ENCODE measurements at regions not wholly inside any gene's neighbourhood (a gene's known extent, or its start where the extent isn't known, plus 50 kb on each side); places are given as distances from the start of the nearest gene placed in this dataset.

DNA sequence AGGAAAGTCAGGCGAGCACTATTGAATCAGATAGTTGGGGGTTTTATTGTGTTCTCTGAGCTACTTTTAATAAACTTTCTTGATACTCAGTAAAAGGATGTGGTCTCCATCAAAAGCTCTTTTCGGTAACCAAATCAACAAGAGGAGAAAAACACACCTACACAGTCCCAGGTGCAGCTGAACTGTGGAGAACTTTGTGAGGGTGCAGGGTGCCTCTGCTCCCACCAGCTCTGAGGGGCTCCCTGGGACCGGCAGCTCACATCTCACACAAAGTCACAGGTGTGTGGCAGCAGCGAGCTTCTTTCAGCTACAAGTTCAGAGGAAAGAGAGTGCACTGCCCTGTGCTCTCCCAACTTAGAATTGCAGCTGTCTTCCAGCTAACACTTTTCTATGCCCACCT, 650.4 kb downstream of the RNF144A start:
- TF ChIP-seq, protein P1, sequence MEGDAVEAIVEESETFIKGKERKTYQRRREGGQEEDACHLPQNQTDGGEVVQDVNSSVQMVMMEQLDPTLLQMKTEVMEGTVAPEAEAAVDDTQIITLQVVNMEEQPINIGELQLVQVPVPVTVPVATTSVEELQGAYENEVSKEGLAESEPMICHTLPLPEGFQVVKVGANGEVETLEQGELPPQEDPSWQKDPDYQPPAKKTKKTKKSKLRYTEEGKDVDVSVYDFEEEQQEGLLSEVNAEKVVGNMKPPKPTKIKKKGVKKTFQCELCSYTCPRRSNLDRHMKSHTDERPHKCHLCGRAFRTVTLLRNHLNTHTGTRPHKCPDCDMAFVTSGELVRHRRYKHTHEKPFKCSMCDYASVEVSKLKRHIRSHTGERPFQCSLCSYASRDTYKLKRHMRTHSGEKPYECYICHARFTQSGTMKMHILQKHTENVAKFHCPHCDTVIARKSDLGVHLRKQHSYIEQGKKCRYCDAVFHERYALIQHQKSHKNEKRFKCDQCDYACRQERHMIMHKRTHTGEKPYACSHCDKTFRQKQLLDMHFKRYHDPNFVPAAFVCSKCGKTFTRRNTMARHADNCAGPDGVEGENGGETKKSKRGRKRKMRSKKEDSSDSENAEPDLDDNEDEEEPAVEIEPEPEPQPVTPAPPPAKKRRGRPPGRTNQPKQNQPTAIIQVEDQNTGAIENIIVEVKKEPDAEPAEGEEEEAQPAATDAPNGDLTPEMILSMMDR (IDR thresholded peaks at IDR 0.05): no peak
- Histone ChIP-seq H3K9me3 (no peaks in the 10 kb centered on the region), H3K36me3 (ENCODE audit: low read depth) (no peaks in the 10 kb centered on the region), H3K4me1 (ENCODE audit: low read depth) (no peaks in the 10 kb centered on the region), H3K4me3 (no peak overlapping the region)
- intact Hi-C loops (cut with DNase I, micrococcal nuclease): no loop called here
- DNase-seq (peak; percentile 16 to 58 (median 28)), ATAC-seq (peak; percentile 81)

GRCh38 chr2:7570247-7570646, 653.0 kb downstream of the RNF144A start:
- Histone ChIP-seq H3K4me1 (ENCODE audit: low read depth) (no peaks in the 10 kb centered on the region), H3K9me3 (no peaks in the 10 kb centered on the region), H3K36me3 (ENCODE audit: low read depth) (no peaks in the 10 kb centered on the region), H3K4me3 (no peak overlapping the region)
- TF ChIP-seq, protein P1 (IDR thresholded peaks at IDR 0.05): no peak
- intact Hi-C loops (cut with DNase I, micrococcal nuclease): no loop called here
- no peak for ATAC-seq
- no peak for DNase-seq

GRCh38 chr2:7571701-7572100, 654.5 kb downstream of the RNF144A start:
- TF ChIP-seq, protein P1 (IDR thresholded peaks at IDR 0.05): no peak
- no peak overlapping the region for H3K4me3 ChIP-seq
- intact Hi-C loops (cut with DNase I, micrococcal nuclease): no loop called here
- no peaks in the 10 kb centered on the region for H3K36me3 ChIP-seq (ENCODE audit: low read depth)
- ATAC-seq (no peak), DNase-seq (no peak)
- H3K9me3 ChIP-seq: no peaks in the 10 kb centered on the region
- no peaks in the 10 kb centered on the region for H3K4me1 ChIP-seq (ENCODE audit: low read depth)

DNA sequence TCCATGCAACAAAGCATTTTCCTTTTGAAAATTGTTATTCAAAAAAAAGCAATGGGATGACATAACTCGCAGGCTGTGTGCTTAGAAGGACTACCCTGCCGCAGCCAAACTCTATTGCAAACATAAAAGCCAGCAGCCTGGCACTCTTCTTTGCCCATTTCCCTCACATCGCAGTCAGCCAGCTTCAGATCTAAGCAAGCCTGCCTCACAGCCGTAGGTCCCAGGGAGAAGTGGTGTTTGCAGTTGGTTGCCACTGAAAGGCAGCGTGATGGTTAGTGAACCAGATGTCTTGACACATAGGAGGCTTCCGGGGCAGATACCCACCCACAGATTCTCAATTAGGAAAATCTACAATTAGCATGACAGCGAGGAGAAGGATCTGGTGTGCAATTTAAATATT, 655.2 kb downstream of the RNF144A start:
- Histone ChIP-seq H3K36me3 (ENCODE audit: low read depth) (no peaks in the 10 kb centered on the region), H3K9me3 (no peaks in the 10 kb centered on the region), H3K4me1 (ENCODE audit: low read depth) (no peaks in the 10 kb centered on the region), H3K4me3 (no peak overlapping the region)
- DNase-seq (no peak), ATAC-seq (no peak)
- intact Hi-C loops (cut with DNase I, micrococcal nuclease): no loop called here
- TF ChIP-seq, protein P1 (IDR thresholded peaks at IDR 0.05): no peak

DNA sequence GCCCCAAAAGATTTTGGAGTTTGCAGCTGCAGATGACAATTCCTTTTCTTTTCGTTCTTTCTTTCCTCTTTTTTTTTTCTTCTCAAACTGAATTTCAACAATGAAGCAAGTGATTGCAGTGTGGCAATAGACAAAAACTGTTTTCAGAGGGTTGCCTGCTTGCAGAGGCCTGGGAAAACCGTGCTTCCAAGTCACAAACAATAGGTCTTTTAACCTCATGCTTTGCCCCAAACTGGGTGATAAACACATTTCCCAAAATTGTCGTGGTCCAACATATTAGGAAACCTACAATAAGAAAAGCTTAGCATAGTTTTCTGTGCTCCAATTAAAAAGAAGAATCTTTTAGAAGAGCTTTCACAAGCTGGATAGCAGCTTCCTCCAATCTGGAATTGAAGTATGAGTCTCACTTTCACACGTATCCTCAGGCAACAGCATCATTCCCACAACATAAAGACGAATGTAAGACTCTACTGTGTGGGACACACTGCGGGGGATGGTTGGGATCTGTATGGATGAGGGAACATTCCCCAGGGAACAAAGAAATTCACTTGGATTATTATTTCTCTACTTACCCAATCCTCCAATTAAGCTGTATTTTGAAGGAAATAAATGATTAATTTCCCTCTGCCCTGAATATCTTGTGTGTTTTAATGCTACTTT, 656.1 kb downstream of the RNF144A start:
- DNase-seq: no peak
- H3K4me1 ChIP-seq (ENCODE audit: low read depth): no peaks in the 10 kb centered on the region
- TF ChIP-seq, protein P1 (IDR thresholded peaks at IDR 0.05): no peak
- intact Hi-C loops (cut with DNase I, micrococcal nuclease): no loop called here
- no peak overlapping the region for H3K4me3 ChIP-seq
- no peaks in the 10 kb centered on the region for H3K36me3 ChIP-seq (ENCODE audit: low read depth)
- no peak for ATAC-seq
- H3K9me3 ChIP-seq: peaks cover 4% of the 10 kb centered on the region

DNA sequence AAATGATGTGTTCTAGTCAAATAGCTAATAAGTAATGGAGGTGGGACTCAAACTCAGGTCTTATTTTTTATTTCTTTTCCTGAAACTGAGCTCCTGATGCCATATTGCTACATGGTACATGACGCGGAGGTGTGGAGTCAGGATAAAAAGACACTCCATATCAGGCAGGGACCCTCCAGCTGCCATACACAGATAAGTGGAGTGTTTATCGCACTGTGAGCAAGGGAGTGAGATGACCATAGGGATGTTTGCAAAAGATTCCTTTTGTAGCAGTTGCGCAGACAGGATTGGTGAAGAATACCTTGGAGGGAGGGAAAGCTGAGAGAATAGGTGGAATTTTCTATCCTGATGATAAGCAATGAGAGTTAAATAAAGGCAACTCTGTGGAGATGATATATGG, 657.2 kb downstream of the RNF144A start:
- intact Hi-C loops (cut with DNase I, micrococcal nuclease): no loop called here

More for the DNA sequence above, 657.2 kb downstream of the RNF144A start:
- peaks cover 4% of the 10 kb centered on the region for H3K9me3 ChIP-seq
- no peak for DNase-seq
- no peak for ATAC-seq
- H3K4me1 ChIP-seq (ENCODE audit: low read depth): no peaks in the 10 kb centered on the region
- H3K4me3 ChIP-seq: no peak overlapping the region
- H3K36me3 ChIP-seq (ENCODE audit: low read depth): no peaks in the 10 kb centered on the region
- TF ChIP-seq, protein P1 (IDR thresholded peaks at IDR 0.05): no peak

Measured in mucosa of descending colon (tissue), 3 donors.